ENCODE measurements at regions not wholly inside any gene's neighbourhood (a gene's known extent, or its start where the extent isn't known, plus 50 kb on each side); places are given as distances from the start of the nearest gene placed in this dataset.

DNA sequence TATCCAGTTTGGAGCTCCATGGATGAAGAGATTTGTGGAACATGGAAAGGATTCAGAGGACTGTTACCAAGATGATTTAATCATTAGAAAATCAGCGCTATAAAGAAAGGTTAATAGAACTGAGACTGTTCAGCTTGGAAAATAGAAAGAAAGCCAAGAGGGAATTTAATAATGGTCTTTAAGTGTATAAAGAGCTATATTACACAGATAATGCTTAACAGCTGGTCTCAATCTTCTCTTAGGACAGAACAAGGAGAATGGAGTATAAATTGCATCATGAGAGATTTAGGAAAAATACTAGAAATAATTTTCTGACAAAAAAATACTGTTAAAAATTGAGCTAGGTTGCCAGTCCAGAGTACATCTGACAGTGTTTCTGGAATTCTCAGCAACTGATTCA lies 91.3 kb upstream of the MAGEC2 start:
- no TSS peak for BruUV-seq (replicated peaks)
- POLR2A ChIA-PET (ENCODE audit: unreplicated experiment) = no interaction called here
- dilution Hi-C loops (cut with HindIII; ENCODE audit: low sequenced_read_pairs, unreplicated experiment) = no loop called here
- intact Hi-C loops (cut with micrococcal nuclease) = no loop called here
- Histone ChIP-seq H3K9me3 (ENCODE audit: control insufficient read depth, insufficient read depth, low read length) (no peaks in the 10 kb centered on the region), H4K5ac (ENCODE audit: low read depth, low read length) (no peak overlapping the region), H3K27me3 (ENCODE audit: control insufficient read depth, insufficient read depth, low read length) (no peaks in the 10 kb centered on the region), H3K18ac (ENCODE audit: low read depth, low read length) (no peak overlapping the region), H2BK20ac (ENCODE audit: low read depth, low read length) (no peak overlapping the region), H2BK120ac (ENCODE audit: low read depth, low read length) (no peak overlapping the region), H4K8ac (ENCODE audit: low read depth in 2 of 2, low read length in 2 of 2) (no peak overlapping the region), H2BK15ac (ENCODE audit: low read depth, low read length) (no peak overlapping the region), H4K91ac (ENCODE audit: insufficient read depth, low read depth, low read length) (no peak overlapping the region), H2AK9ac (replicated peaks; ENCODE audit: low read depth, low read length, poor library complexity) (no peak overlapping the region), H3K9ac (ENCODE audit: low read depth, low read length) (no peak overlapping the region), H4K20me1 (ENCODE audit: insufficient read depth, low read length) (no peaks in the 10 kb centered on the region), H2BK5ac (ENCODE audit: low read depth, low read length, poor library complexity, severe bottlenecking) (no peak overlapping the region), H3K4me1 (ENCODE audit: control insufficient read depth, insufficient read depth, low read length) (no peaks in the 10 kb centered on the region), H3K36me3 (ENCODE audit: control insufficient read depth, insufficient read depth, low read length) (no peaks in the 10 kb centered on the region), H3K23ac (ENCODE audit: low read depth, low read length) (no peak overlapping the region), H3K4me2 (ENCODE audit: low read depth, low read length) (no peak overlapping the region), H3K4ac (ENCODE audit: low read depth, low read length) (no peak overlapping the region), H3K14ac (replicated peaks; ENCODE audit: low read depth, low read length) (no peak overlapping the region), H2AFZ (replicated peaks; ENCODE audit: low read length, poor library complexity) (no peak overlapping the region), H3K9me1 (ENCODE audit: insufficient read depth, low read length) (no peaks in the 10 kb centered on the region), H3K79me1 (ENCODE audit: low read depth in 1 of 2, low read length in 2 of 2) (no peaks in the 10 kb centered on the region), H3K27ac (ENCODE audit: insufficient read depth, low read length) (no peak overlapping the region), H2AK5ac (ENCODE audit: low read depth, low read length) (no peak overlapping the region), H3K56ac (ENCODE audit: extremely low read depth, insufficient read depth, low read length) (no peak overlapping the region), H3K4me3 (ENCODE audit: insufficient read depth, low read depth, low read length) (no peak overlapping the region)
- ATAC-seq (ENCODE audit: low read depth) (no peak), DNase-seq (no peak)
- TF ChIP-seq POLR2A (IDR thresholded peaks at IDR 0.05; ENCODE audit: low read depth, low read length) (no peak), RFX5 (IDR thresholded peaks at IDR 0.05; ENCODE audit: low read depth, low read length) (no peak), SMC3 (IDR thresholded peaks at IDR 0.05; ENCODE audit: low read depth, low read length) (no peak), MAZ (IDR thresholded peaks at IDR 0.05; ENCODE audit: borderline replicate concordance, low read depth, low read length) (no peak), CEBPB (IDR thresholded peaks at IDR 0.05; ENCODE audit: low read depth, low read length) (no peak), FOS (IDR thresholded peaks at IDR 0.05; ENCODE audit: low read depth, low read length) (no peak), MAFK (IDR thresholded peaks at IDR 0.05; ENCODE audit: low read depth, low read length) (no peak), MXI1 (IDR thresholded peaks at IDR 0.05; ENCODE audit: borderline replicate concordance, low read depth, low read length) (no peak)
- TF ChIP-seq, protein P1, sequence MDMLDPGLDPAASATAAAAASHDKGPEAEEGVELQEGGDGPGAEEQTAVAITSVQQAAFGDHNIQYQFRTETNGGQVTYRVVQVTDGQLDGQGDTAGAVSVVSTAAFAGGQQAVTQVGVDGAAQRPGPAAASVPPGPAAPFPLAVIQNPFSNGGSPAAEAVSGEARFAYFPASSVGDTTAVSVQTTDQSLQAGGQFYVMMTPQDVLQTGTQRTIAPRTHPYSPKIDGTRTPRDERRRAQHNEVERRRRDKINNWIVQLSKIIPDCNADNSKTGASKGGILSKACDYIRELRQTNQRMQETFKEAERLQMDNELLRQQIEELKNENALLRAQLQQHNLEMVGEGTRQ (IDR thresholded peaks at IDR 0.05; ENCODE audit: low read depth, low read length) = no peak
- in situ Hi-C loops (cut with MboI; ENCODE audit: low sequenced_read_pairs) = no loop called here
- no CpG with 5 or more reads among the region's 1 CpG for WGBS, 2 experiments (ENCODE audit: extremely low coverage in 2 of 2, insufficient read length in 1 of 2)
- CTCF ChIA-PET = no interaction called here

All from IMR-90 (cell line).